Adrenal gland (tissue), 5 donors: ENCODE measurements at regions not wholly inside any gene's neighbourhood (a gene's known extent, or its start where the extent isn't known, plus 50 kb on each side); places are given as distances from the start of the nearest gene placed in this dataset.

ENCODE experiments used
- CTCF ChIP-seq, 6 experiments: fragments of 450-650 bp in 4 of 6; fragments of 200-600 bp in 2 of 6; sonication (generic) in 1 of 6; IDR thresholded peaks; 1 replicate in 5 of 6; 2 replicates in 1 of 6; pipeline versions ENCODE4 v1.5.1 to v1.8.0; 2016 to 2021; ENCODE audit warnings: antibody characterized with exemption in 6 of 6, mild to moderate bottlenecking in 2 of 6, moderate library complexity in 1 of 6
- POLR2A ChIP-seq, 2 donors: fragments of 450-650 bp; IDR thresholded peaks; one replicate each; pipeline ENCODE4 v1.6.1; 2017; ENCODE audit warnings: antibody characterized with exemption in 2 of 2, mild to moderate bottlenecking in 2 of 2, moderate library complexity in 1 of 2
- donor health status: DM: no; HTN: no; CAD: no.

- TF ChIP-seq POLR2A (IDR thresholded peaks at IDR 0.05) (no peak), CTCF (IDR thresholded peaks at IDR 0.05) (no peak)
Measured at GRCh38 chr2:124975648-124976047, 950.6 kb downstream of the CNTNAP5 start.
